Breast epithelium (tissue), 3 donors: ENCODE measurements at regions not wholly inside any gene's neighbourhood (a gene's known extent, or its start where the extent isn't known, plus 50 kb on each side); places are given as distances from the start of the nearest gene placed in this dataset.

Experiments
- CTCF ChIP-seq, 3 donors: fragments of 450-650 bp; IDR thresholded peaks; one replicate each; pipeline ENCODE4 v1.5.1; 2016 to 2017; ENCODE audit warnings: antibody characterized with exemption in 3 of 3, mild to moderate bottlenecking in 3 of 3, moderate library complexity in 3 of 3
- POLR2A ChIP-seq: fragments of 450-650 bp; IDR thresholded peaks from one replicate; pipeline ENCODE4 v1.6.1; 2016; ENCODE audit warnings: antibody characterized with exemption, mild to moderate bottlenecking, moderate library complexity
- POLR2AphosphoS5 ChIP-seq, 3 donors: sonication (generic); formaldehyde crosslinking; IDR thresholded peaks; one replicate each; pipeline ENCODE4 v1.6.1; 2017; ENCODE audit warnings: antibody characterized with exemption in 3 of 3

- TF ChIP-seq CTCF (IDR thresholded peaks at IDR 0.05) (no peak), POLR2A (no peak), POLR2AphosphoS5 (IDR thresholded peaks at IDR 0.05) (no peak)
Observed at GRCh38 chr2:57177176-57177575, 869.4 kb upstream of the VRK2 start.
